Motor neuron (in vitro differentiated cells): ENCODE measurements at regions not wholly inside any gene's neighbourhood (a gene's known extent, or its start where the extent isn't known, plus 50 kb on each side); places are given as distances from the start of the nearest gene placed in this dataset.

Experiments used
- ATAC-seq, 8 experiments: fragments of 200-7000 bp; cut with Tn5 transposase; replicated peaks in 6 of 8; 2 replicates each; pipeline ENCODE4 v1.8.0; 2021; ENCODE audit warnings: mild to moderate bottlenecking in 8 of 8, moderate library complexity in 8 of 8
- H3K27ac ChIP-seq, 2 donors: fragments of 250-450 bp; sonication (Bioruptor Pico); 2 replicates each; pipeline ENCODE4 v1.9.0; 2021; ENCODE audit warnings: antibody characterized with exemption in 2 of 2, mild to moderate bottlenecking in 2 of 2, moderate library complexity in 1 of 2
- H3K4me1 ChIP-seq, 2 donors: fragments of 250-450 bp; sonication (Bioruptor Pico); replicated peaks in 1 of 2; 2 replicates each; pipeline ENCODE4 v1.6.1; 2021; ENCODE audit warnings: antibody characterized with exemption in 2 of 2, mild to moderate bottlenecking in 2 of 2, moderate library complexity in 1 of 2
- H3K4me3 ChIP-seq, 5 donors: fragments of 250-450 bp; sonication (Bioruptor Pico); 2 replicates each; pipeline ENCODE4 v1.9.0; 2021; ENCODE audit warnings: antibody characterized with exemption in 5 of 5, mild to moderate bottlenecking in 5 of 5, moderate library complexity in 4 of 5
- WGBS, 10 experiments: fragments of 450-650 bp; shearing (Covaris generic); methylation state at CpG; one replicate each; pipeline ENCODE4 v1.0.0; 2022; 5-methylcytosine and 5-hydroxymethylcytosine counted together
- in situ Hi-C, 9 experiments: fragments of 400-800 bp; cut with MboI; loops; one replicate each; pipeline ENCODE4 v1.15.0; 2021; ENCODE audit warnings: low sequenced_read_pairs in 9 of 9, low pct_unique_long_range_greater_than_20kb in 2 of 9; ENCODE audit not compliant: unreplicated experiment in 9 of 9

- ATAC-seq = peak in 1 of 8 experiments; percentile 77
- 34 to 100% (median 81%) methylated on average over 1 to 5 of the region's 5 CpGs; no CpG with 5 or more reads in 1 of the 10 experiments for WGBS, 10 experiments
- Histone ChIP-seq H3K27ac (no peak overlapping the region), H3K4me1 (peaks cover 10 to 23% of the 10 kb centered on the region in 2 donors), H3K4me3 (no peak overlapping the region)
- in situ Hi-C loops = no loop called here
Measured at GRCh38 chr6:16844183-16844582, 82.9 kb upstream of the ATXN1 start.

- Histone ChIP-seq H3K27ac (no peak overlapping the region), H3K4me1 (peaks cover 16 to 27% of the 10 kb centered on the region in 2 donors), H3K4me3 (no peak overlapping the region)
- WGBS, 10 experiments = 82 to 100% (median 94%) methylated on average over 1 to 4 of the region's 4 CpGs
- ATAC-seq = no peak
- in situ Hi-C loops = no loop called here
Measured at GRCh38 chr6:16842676-16843075, 81.4 kb upstream of the ATXN1 start.

- in situ Hi-C loops = no loop called here
- H3K4me1 ChIP-seq = peaks cover 28 to 38% of the 10 kb centered on the region in 2 donors
- H3K4me3 ChIP-seq = no peak overlapping the region
- peak in 2 of 8 experiments; percentile 8 to 21 for ATAC-seq
- whole genome bisulfite sequencing, 10 experiments = 46 to 100% (median 80%) methylated on average over 2 to 4 of the region's 7 CpGs; no CpG with 5 or more reads in 3 of the 10 experiments
- H3K27ac ChIP-seq = no peak overlapping the region
Measured at GRCh38 chr6:16841241-16841640, 80.0 kb upstream of the ATXN1 start.

- H3K4me3 ChIP-seq = no peak overlapping the region
- ATAC-seq = no peak
- in situ Hi-C loops = no loop called here
- H3K27ac ChIP-seq = no peak overlapping the region
- 33 to 100% (median 97%) methylated on average over 1 to 2 of the region's 2 CpGs; no CpG with 5 or more reads in 2 of the 10 experiments for WGBS, 10 experiments
- peaks cover 32 to 43% of the 10 kb centered on the region in 2 donors for H3K4me1 ChIP-seq
Measured at GRCh38 chr6:16840725-16841124, 79.5 kb upstream of the ATXN1 start.

- ATAC-seq = peak in 4 of 8 experiments; percentile 9 to 56 (median 16)
- peaks cover 34 to 43% of the 10 kb centered on the region in 2 donors for H3K4me1 ChIP-seq
- H3K27ac ChIP-seq = no peak overlapping the region
- no peak overlapping the region for H3K4me3 ChIP-seq
- WGBS, 10 experiments = 7 to 83% (median 40%) methylated on average over 1 to 3 of the region's 3 CpGs; no CpG with 5 or more reads in 1 of the 10 experiments
- in situ Hi-C loops = no loop called here
Measured at GRCh38 chr6:16840291-16840690, 79.0 kb upstream of the ATXN1 start.

GRCh38 chr6:16839631-16840179 lies 78.4 kb upstream of the ATXN1 start:
- WGBS, 10 experiments = 79 to 100% (median 95%) methylated on average over 1 to 2 of the region's 2 CpGs; no CpG with 5 or more reads in 2 of the 10 experiments
- H3K4me1 ChIP-seq = peaks cover 34 to 43% of the 10 kb centered on the region in 2 donors
- in situ Hi-C loops = no loop called here
- ATAC-seq = no peak
- H3K4me3 ChIP-seq = no peak overlapping the region
- H3K27ac ChIP-seq = no peak overlapping the region

- Histone ChIP-seq H3K27ac (no peak overlapping the region), H3K4me3 (no peak overlapping the region), H3K4me1 (peaks cover 36 to 43% of the 10 kb centered on the region in 2 donors)
- in situ Hi-C loops = no loop called here
- 43 to 98% (median 83%) methylated on average over 1 to 6 of the region's 6 CpGs for WGBS, 10 experiments
- peak in 1 of 8 experiments; percentile 24 for ATAC-seq
Measured at GRCh38 chr6:16837217-16837972, 76.1 kb upstream of the ATXN1 start.

- no peak overlapping the region for H3K4me3 ChIP-seq
- in situ Hi-C loops = no loop called here
- H3K27ac ChIP-seq = peak overlapping the region; percentile 52 to 56
- WGBS, 10 experiments = 16 to 80% (median 45%) methylated on average over 2 to 8 of the region's 9 CpGs
- peak; percentile 36 to 83 (median 68) for ATAC-seq
- H3K4me1 ChIP-seq = peaks cover 41 to 43% of the 10 kb centered on the region in 2 donors
Measured at GRCh38 chr6:16836144-16836981, 75.1 kb upstream of the ATXN1 start.

- H3K27ac ChIP-seq = no peak overlapping the region
- ATAC-seq = peak in 2 of 8 experiments; percentile 76 to 78
- no peak overlapping the region for H3K4me3 ChIP-seq
- H3K4me1 ChIP-seq = peaks cover 27 to 32% of the 10 kb centered on the region in 2 donors
- 27 to 92% (median 59%) methylated on average over 1 to 3 of the region's 3 CpGs for WGBS, 10 experiments
- in situ Hi-C loops = no loop called here
Measured at GRCh38 chr6:16834242-16834641, 73.0 kb upstream of the ATXN1 start.

- WGBS, 10 experiments = 40 to 100% (median 89%) methylated on average over 1 to 6 of the region's 6 CpGs; no CpG with 5 or more reads in 3 of the 10 experiments
- H3K27ac ChIP-seq = no peak overlapping the region
- ATAC-seq = no peak
- in situ Hi-C loops = no loop called here
- H3K4me3 ChIP-seq = no peak overlapping the region
- peaks cover 23 to 26% of the 10 kb centered on the region in 2 donors for H3K4me1 ChIP-seq
Measured at GRCh38 chr6:16832721-16833120, 71.5 kb upstream of the ATXN1 start.

GRCh38 chr6:16832043-16832567 lies 70.8 kb upstream of the ATXN1 start:
- no peak overlapping the region for H3K27ac ChIP-seq
- in situ Hi-C loops = no loop called here
- ATAC-seq = peak in 5 of 8 experiments; percentile 36 to 76 (median 44)
- peaks cover 17 to 23% of the 10 kb centered on the region in 2 donors for H3K4me1 ChIP-seq
- no peak overlapping the region for H3K4me3 ChIP-seq
- WGBS, 10 experiments = 93 to 100% (median 98%) methylated on average over 1 to 4 of the region's 5 CpGs; no CpG with 5 or more reads in 4 of the 10 experiments

- Histone ChIP-seq H3K27ac (no peak overlapping the region), H3K4me1 (peaks cover 7 to 13% of the 10 kb centered on the region in 2 donors), H3K4me3 (no peak overlapping the region)
- in situ Hi-C loops = no loop called here
- no peak for ATAC-seq
- WGBS, 10 experiments = 60 to 100% (median 88%) methylated on average over 1 to 4 of the region's 8 CpGs; no CpG with 5 or more reads in 4 of the 10 experiments
Measured at GRCh38 chr6:16831136-16831535, 69.9 kb upstream of the ATXN1 start.
